Stimulated activated CD8-positive, alpha-beta memory T cell treated with anti-CD3 and anti-CD28 coated beads, Interleukin-4, amount 100 ng/mL, for 48 hours (primary cell): ENCODE measurements at regions not wholly inside any gene's neighbourhood (a gene's known extent, or its start where the extent isn't known, plus 50 kb on each side); places are given as distances from the start of the nearest gene placed in this dataset.

Experiments
- DNase-seq: peaks from one replicate; pipeline ENCODE4 v3.0.0-alpha.2; 2020

DNA sequence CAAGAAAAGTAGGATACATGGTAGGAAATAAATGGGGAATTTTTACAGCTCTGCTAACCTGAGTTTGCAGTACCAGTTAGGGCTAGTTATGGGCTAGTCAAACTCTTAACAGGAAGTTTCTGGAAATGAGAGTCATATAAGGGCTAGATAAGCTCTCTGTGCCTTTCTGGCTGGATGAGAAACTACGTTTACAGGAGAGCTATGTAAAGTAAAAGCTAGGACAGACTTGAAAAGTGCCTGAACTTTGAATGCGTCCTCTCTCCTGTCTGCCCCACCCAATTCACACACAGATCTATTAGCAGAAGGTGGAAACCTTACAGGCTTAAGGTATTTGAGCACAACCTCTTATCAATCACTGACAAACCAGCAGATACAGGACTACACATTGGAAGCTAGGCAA lies 167.1 kb downstream of the SNX19 start:
- no peak for DNase-seq

DNA sequence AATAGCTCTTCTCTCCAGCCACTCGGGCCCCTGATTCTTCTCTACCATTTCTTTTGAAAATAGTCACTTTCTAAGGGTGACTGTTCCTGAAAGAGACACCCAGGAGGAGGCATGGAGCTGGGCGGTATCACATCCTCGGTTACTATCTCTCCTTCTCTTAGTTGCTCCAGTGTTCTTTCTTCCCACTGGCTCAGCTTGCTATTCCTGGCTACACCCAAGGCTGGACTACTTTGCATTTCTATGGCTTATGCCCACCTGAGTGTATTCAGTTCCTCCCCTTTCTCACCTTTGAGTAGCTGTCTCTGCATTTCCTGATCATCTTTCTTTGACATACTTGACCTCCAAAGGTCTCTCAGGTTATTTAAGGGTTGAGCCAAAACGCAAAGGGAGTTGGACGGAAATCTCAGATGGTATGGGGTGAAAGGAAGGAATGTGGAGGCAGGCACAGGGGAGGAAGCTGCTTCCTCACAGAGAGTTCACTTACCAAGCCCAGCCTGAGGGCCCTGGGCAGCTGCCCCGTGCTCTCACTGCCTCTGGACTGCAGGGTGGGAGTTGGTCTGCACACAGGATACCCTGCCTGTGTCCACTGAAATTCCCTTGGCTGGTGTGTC lies 155.7 kb downstream of the SNX19 start:
- no peak for DNase-seq

DNA sequence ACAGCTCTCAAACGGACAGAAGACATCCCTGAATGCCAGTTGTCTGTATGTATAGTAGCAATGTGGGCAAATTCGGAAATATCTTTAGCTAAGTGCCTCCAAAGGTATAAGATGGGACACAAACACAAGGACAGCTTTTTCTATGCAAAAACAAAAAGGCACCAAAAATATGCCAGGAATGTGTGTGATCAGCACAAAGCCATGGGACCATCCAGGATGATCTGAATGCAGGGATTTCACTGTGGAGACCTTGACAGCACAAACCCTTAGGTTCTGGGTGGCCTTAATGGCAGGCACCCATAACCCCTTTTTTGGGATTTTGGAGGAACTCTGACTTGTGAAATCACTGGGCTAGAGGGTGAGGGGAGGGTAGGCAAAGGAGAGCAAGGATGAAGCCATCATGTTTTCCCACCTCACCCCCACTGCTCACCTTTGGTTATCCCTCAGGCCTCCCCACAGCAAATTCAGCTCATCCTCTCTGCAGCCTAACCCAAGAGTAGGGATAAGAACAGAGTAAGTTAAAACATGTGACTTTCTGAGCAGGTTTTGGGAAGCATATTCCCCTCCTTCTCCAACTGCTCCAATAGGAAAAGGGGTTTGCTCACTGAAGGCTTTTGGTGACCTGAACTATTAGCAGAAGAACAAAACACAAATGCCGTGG lies 154.6 kb downstream of the SNX19 start:
- DNase-seq: no peak

DNA sequence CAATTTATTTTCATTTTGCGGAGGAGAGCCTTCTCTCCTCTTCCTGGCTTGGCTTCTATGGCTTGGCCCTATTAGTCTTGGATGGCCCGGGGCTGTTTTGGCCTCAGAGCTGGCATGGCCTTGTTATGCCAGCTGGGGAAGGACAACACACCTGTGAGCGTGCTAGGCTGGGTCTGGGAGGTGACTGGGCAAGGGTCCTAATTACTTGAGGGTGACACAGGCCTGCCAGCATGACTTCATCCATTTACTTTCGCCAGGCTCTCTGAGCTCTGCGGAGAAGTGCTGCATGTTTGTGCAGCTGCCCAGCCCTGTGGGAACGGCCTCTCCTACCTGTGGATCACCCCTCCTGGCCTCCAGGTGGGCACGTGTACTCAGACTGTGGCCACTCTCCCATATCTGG lies 153.6 kb downstream of the SNX19 start:
- no peak for DNase-seq

DNA sequence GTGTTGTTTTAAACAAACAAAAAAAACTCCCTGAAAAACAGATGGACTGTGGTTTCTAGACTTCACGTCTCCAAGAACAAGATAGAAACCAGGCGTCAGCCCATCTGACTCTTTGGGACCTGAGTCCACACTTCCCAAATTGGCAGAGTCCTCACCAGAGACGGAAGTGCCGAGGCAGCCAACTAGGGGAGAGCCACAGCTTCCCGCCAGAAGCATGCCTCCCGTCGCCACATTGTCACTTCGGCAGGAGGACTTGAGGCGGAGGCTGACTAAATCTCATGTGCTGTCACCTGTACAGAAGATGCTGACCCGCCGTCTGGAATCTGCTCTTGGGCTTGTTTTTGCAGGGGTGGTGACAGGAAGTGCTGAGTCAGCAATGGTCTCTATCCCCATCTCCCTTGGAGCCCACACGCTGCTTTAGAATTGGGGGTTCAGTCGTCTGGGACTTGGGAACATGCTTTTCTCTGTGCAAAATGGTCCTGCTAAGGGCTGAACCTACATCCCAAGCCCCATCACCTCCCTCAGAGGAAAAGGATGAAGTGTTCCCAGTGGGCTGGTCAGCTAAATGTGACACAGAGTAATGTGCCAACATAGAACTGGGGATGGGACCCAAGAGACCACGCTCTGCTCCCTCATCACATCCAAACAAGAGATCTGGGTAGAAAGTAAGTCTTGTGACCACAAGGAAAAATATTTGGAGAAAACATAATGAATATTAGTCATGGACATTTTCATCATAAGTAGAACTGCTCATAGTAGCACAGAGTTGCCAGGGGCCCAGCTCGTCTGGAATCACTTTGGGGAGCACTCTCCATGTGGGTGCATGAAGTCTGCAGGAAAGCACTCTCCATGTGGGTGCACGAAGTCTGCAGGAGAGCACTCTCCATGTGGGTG lies 152.9 kb downstream of the SNX19 start:
- no peak for DNase-seq

DNA sequence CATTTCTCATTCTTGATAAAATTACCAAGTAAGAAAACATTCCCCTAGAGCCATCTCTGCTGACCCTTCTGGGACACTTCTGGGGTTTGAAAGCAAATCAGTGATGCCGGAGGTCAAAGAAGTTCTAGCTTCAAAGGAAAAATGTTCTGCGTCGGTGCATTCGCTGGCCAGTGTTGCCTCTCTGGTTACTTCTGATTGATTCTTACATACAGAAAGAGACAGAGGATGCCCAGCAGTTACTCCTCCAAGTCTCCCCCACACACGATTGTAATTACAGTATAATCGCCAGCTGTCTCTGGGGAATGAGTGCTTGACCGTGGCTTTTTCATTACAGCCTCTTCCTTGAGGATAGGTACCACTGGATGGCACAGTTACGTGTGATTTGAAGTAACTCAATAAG lies 150.9 kb downstream of the SNX19 start:
- DNase-seq: no peak

DNA sequence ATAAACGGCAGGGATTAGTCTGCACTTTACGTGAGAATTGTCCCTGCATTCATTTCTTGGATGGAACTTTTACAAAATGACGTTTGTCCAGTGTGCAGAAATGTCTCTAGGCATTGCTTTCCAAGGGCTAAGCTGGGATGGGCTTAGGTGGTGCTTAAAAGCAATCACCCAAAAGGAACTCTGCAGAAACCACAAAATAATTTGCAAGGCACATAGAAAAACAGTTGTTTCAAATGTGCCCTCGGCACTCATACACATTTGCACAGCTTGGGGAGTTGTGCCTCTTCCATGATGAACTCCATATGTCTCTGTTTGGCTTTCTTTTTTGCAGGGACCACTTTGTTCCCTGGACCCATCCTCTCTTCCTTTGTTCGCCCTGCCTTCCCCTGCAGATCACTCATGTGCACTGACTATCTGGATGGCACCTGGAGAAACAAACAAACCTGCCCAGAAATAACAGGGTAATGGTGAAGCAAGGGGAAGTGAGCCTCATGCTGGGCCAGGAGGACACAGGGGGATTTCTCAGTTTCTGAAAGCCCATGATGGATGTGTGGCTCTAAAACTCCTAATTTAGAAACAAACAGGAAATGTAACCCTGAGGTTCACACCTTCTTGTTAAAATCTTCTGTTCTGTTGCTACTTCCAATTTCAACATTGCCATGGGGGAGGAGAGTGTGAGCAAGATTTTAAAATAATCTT lies 150.2 kb downstream of the SNX19 start:
- no peak for DNase-seq

DNA sequence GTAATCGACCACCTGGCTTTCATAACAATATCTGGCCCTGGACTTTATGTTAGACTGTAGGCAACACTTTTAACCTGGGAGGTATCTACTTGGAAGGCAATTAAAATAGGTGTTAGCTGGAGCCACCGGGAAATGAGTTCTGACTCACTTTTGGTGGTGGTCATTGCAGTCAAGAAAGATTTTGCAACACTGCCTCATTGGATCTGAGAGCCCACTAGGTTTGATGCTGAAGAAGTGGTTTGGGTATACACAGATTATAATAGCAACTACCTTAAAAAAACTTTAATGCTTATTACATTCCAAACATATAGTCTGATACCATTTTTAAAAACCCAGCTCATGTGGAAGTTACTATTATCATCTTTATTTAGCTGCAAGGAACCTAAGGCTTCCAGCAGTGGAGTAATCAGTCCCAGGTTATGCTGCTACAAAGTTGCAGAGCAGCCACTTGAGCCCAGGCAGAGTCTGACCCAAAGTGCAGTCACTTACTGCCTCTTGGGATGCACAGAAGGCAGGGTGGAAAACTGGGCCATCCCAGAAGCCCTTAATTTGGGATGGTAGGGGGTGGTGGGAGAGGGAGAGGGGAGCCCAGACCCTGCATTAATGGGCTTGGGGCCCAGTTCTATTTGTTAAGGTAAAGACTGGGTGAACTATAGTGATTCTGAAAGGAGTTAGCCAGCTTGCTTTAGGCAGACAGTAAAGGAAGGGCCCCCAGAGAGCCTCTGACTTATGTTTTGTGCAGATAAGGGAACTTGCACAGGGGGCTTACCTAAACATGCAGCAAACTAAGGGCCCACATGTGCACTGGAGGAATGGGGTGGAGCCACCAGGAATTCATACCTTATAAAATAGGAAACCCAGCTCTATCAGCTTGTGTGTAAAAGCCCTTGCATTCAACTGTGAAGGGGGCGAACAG lies 149.4 kb downstream of the SNX19 start:
- DNase-seq: no peak

DNA sequence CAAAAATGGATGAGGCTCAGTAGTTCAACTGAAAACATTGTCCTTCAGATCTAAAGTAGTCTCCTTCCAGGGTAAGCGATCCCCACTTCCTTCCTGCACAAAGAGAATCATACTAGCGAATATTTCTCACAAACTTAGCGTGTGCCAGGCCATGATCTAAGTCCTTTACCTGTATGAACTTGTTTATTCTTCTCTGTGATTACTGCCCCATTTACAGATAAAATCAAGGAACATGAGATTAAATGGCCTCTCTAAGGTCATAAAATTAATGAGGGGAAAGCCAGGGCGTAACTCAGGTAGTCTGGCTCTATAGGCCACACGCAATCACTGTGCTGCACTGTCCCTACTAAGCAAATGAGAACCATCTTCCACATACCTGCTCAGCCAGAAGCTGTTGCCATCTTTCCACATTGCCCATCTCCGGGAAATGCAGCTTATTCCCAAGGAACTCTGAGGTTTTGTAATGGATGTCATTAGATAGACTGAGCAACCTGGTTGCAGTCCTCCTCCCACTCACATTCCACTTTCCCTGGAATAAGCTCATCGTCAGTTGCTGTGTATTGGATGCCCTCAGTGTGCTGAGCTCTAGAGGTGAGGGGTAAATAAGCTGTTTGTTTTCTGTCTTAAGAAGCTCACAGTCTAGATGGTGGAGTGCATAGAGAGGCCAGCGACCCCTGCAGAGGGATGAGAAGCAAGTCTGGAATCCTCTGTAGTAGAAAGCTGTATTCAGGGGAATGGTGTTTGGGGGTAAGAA lies 146.3 kb downstream of the SNX19 start:
- no peak for DNase-seq

DNA sequence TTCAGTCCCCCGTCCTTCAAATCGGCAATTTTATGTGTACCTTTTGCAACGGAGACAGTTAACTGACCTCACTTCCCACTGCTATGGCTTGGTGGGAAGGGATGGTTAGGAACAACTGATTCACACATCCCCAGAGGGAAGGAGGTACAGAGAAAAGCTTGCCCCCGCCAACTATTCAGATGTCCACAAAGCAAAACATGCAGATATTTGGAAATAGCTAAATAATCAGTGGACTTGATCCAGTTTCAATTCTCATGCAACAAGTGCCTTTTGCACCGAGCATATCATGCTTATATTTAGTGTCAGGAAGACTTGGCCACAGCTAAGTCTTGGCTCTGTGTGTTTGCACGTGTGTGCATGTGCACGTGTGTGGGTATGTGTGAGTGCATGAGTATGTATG lies 144.6 kb downstream of the SNX19 start:
- no peak for DNase-seq

DNA sequence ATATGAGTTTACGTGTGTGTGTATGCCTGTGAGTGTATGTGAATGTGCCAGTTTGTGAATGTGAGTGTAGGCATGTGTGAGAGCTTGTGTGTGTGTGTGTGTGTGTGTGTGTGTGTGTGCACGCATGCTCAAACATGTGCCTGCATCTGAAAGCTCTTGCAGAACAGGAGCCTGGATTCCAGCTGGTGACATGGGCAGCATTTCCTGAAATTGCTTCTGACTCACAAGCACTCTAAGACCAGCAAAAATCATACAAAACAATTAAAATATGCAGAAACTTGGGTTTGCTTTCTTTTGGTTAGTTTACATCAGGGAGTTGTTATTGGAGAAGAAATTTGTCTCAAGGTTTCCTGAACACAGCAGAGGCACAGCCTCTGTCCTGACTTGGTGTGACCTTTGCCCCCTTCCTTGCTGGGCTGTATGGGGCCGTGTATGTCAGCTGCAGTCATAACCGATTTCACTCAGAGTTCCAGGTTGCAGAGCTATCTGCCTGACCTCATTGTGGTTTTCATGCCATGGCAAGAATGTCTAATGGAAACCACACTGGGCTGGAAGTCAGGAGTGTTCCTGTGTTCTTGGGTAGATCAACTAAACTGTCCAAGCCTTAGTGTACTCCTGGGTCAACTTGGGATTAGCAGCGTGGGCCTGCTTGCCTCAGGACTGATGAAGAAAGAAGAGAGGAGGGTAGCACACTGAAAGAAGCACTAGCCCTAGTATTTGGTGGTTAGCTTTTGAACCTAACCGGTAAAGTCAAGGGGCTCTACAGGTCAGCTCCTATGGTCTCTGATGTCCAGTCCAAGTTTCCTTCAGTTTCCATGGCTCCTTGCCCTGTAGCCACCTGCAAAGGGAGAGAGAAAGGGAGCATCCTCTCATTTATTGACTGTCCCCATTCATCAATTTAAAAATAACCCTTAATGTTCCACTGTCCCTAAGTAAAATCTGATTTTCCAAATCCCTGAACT lies 143.7 kb downstream of the SNX19 start:
- no peak for DNase-seq

DNA sequence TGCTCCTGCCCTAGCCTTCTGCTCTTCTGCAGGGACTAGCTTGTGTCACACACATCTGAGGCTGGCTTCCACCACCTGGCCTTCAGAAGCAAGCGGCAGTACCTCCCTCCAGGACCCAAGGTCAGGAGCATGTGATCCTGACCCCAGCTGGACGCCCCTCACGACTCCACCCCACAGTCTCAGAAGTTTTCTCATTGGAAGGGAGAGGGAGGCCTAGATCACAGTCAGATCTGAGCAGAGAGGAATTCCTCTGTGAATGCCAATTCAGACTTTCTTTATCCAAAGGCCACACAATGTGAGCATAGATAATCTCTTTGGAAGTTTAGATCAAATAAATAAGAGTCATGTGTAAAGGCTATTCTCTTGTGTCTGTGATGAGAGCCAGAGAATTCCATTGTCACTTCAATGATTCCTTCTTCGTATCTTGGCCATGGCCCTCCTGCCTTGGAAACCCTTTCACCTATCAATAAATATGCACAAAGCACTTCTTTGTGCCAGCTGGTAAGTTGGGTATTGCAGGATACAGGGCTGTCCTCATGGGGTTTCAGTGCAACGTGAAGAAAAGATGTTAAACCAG lies 142.9 kb downstream of the SNX19 start:
- no peak for DNase-seq

DNA sequence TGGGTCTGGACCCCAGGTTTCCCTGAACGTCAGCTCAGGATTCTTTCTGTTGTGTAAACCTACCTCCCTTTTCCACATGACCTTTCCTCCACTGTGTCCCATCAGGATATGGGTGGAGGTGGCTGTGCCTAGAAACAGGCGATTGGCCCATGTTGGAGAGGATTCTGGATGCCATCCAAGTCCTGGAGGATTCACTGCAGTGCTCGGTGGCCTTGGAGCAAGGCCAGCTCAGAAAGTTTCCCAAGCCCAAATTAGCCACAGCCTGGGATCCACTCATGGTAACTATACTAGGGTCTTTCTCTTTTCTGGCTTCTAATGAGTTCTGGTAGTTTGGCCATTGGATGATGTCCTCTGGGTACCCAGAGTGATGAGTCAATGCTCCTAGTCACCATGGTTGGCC lies 141.6 kb downstream of the SNX19 start:
- DNase-seq: no peak

DNA sequence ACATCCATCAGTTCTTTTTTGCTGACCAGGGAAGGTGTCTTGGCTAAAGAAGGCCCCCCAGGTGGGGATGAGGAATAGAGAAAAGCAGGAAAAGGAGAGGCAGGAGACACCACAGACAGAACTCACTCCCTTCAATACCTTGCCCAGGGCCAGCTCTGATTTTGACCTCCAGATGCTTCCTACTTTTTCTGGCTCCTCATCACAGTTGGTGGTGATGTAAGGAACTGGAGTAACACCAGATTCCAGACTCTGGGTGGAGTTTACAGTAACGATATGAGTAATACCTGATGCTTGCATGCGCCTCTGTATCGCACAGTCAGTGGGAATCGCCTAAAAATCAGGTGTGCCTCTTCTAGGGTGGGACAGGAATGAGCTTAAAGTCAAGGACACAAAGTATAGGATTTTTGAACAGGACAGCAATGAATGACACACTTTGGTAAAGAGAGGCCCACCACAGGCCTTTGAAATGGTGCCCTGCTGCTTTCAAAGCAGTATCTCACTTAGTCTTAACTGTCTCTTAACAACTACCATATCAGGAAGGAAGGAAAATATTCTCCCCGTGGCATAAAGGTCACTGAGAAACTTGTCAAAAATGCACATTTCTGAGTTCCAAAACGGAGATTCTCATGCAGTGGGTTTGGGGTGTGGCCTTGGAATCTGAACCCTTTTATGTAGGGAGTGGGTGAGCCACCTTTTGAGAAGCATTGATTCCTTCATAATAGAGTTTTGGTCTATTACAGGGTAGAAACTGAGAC lies 140.8 kb downstream of the SNX19 start:
- DNase-seq: no peak

DNA sequence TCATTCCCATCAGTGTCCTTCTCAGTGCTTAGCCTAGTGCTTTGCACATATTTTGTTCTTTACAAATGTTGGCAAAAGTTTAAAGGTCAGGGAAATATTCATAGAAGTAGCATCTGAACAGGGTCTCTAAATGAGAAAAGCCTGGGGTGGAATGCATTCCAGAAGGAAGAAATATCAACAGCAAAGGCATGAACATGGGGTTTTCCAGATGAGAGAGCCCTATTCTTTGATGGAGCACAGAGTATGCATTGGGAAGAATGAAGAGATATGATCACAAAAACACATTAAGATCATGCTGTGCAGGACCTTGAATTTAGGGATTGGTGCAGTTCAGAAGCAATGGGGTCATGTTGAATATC lies 140.2 kb downstream of the SNX19 start:
- no peak for DNase-seq

DNA sequence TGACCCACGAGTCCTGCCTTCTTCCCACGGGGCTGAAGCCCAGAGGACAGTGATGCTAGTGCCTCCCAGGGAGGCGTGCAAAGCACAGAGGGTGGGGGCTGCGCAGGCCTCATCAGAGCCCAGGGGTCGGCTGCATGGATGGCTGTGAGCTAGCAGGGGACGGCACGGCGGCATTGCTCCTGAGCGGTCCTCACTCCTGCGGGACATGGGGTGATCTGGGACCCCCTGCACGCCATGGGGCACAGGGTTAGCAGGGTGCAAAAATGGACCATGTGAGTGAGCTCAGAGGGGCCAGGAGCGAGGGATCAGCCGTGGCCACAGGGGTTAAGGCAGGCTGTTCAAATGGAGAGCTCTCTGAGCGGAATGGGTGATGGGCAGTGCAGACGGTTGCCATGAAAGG lies 138.3 kb downstream of the SNX19 start:
- no peak for DNase-seq

DNA sequence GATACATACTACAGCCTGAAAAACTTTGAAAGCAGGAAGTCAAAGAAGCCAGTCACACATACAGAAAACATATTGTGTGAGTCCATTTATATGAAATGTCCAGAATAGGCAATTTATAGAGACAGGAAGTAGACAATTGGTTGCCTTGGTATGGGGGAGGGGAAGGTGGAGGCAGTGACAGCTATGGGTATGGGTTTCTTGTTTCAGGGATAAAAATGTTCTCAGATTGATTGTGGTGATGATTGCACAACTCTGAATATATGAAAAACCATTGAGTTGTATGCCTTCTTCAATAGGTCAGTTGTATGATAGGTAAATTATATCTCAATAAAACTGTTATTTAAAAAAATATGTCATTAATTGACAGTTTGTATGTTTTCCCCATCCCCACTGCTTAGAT lies 137.6 kb downstream of the SNX19 start:
- DNase-seq: no peak

DNA sequence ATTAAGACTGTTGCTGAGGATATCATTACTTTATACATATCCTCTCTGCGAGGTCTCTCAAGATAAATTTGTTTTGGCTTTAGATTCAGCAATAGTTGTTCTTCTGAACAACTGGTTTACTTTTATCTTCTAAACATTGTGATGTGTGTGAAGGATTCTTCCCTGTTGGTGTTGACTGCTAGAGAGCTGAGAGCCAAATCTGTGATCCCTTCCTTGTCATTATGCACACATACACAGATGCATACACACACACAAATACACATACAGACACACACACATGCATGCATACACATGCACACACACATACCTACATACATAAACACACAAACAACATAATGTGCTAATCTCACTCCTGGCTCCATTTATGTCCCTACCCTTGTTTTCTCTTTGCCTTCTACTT lies 137.0 kb downstream of the SNX19 start:
- DNase-seq: no peak

DNA sequence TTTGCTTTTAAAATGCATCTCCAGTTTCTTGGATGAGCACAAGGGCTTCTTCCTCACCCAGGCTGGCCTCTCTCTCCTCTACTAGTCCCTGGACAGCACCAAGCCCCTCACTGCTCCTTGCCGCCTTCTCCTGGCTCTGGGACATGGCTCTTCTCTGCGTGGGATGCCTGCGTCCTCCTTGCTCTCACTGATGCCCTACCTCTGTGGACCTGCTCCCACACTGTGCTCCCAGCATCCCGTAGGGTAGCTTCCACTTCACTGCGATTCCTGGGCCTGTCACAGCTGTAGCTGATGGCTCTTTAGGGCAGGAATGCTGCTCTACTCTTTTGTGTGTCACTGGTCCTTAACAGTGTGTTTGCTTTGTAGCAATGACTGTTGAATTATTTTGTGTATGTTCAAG lies 136.3 kb downstream of the SNX19 start:
- DNase-seq: no peak
